CD14-positive monocyte (primary cell): ENCODE measurements at regions not wholly inside any gene's neighbourhood (a gene's known extent, or its start where the extent isn't known, plus 50 kb on each side); places are given as distances from the start of the nearest gene placed in this dataset.

Source experiments
- DNase-seq, 3 donors: peaks; one replicate each; pipeline ENCODE4 v3.0.0-alpha.2; 2011 to 2022
- H2AFZ ChIP-seq: 2 replicates; pipeline ENCODE4 v1.6.0; 2012; ENCODE audit warnings: mild to moderate bottlenecking, low read depth, low read length, inconsistent platforms; ENCODE audit not compliant: insufficient read depth, poor library complexity, severe bottlenecking
- H3K27ac ChIP-seq, 2 donors: 1 replicate in 1 of 2; 2 replicates in 1 of 2; pipeline ENCODE4 v1.5.1; 2012 to 2013; ENCODE audit warnings: low read length in 2 of 2, control low read depth in 1 of 2, inconsistent platforms in 1 of 2, low read depth in 1 of 2, mild to moderate bottlenecking in 1 of 2
- H3K27me3 ChIP-seq, 2 donors: one replicate each; pipeline versions ENCODE4 v1.6.0 to v1.6.1; 2011 to 2013; ENCODE audit warnings: low read length in 2 of 2; ENCODE audit not compliant: control insufficient read depth in 2 of 2, insufficient read depth in 2 of 2
- H3K36me3 ChIP-seq, 2 donors: replicated peaks in 1 of 2; 1 replicate in 1 of 2; 2 replicates in 1 of 2; pipeline versions ENCODE4 v1.5.1 to v1.6.1; 2012 to 2013; ENCODE audit warnings: low read length in 2 of 2, control low read depth in 1 of 2, inconsistent platforms in 1 of 2, mild to moderate bottlenecking in 1 of 2; ENCODE audit not compliant: insufficient read depth in 2 of 2, control insufficient read depth in 1 of 2
- H3K4me1 ChIP-seq, 2 donors: 1 replicate in 1 of 2; 2 replicates in 1 of 2; pipeline versions ENCODE4 v1.5.1 to v1.6.1; 2012 to 2013; ENCODE audit warnings: low read length in 2 of 2, control low read depth in 1 of 2, inconsistent platforms in 1 of 2, mild to moderate bottlenecking in 1 of 2, moderate library complexity in 1 of 2; ENCODE audit not compliant: insufficient read depth in 2 of 2, control insufficient read depth in 1 of 2
- H3K4me2 ChIP-seq: replicated peaks from 2 replicates; pipeline ENCODE3; 2012; ENCODE audit warnings: low read length, moderate library complexity, mild to moderate bottlenecking; ENCODE audit not compliant: poor library complexity, severe bottlenecking; ENCODE audit errors: extremely low read depth
- H3K4me3 ChIP-seq, 3 experiments: fragments of 200-600 bp in 1 of 3; sonication (generic) in 1 of 3; replicated peaks in 1 of 3; 1 replicate in 2 of 3; 2 replicates in 1 of 3; pipeline ENCODE4 v1.5.1; 2011 to 2013; ENCODE audit warnings: low read length in 3 of 3, mild to moderate bottlenecking in 3 of 3, control low read depth in 2 of 3, low read depth in 2 of 3, inconsistent platforms in 1 of 3, moderate library complexity in 1 of 3
- H3K79me2 ChIP-seq: 2 replicates; pipeline ENCODE4 v1.6.0; 2012; ENCODE audit warnings: mild to moderate bottlenecking, control low read depth, inconsistent platforms, low read length, moderate library complexity; ENCODE audit not compliant: insufficient read depth
- H3K9ac ChIP-seq: 2 replicates; pipeline ENCODE4 v1.6.0; 2017; ENCODE audit warnings: low read length, mild to moderate bottlenecking; ENCODE audit not compliant: insufficient read depth, poor library complexity, severe bottlenecking
- H3K9me3 ChIP-seq, 2 donors: replicated peaks in 1 of 2; 1 replicate in 1 of 2; 2 replicates in 1 of 2; pipeline versions ENCODE4 v1.5.1 to v1.6.1; 2012 to 2013; ENCODE audit warnings: low read length in 2 of 2, control low read depth in 1 of 2; ENCODE audit not compliant: control insufficient read depth in 1 of 2, insufficient read depth in 1 of 2
- H4K20me1 ChIP-seq: 2 replicates; pipeline ENCODE4 v1.6.0; 2012; ENCODE audit warnings: mild to moderate bottlenecking, low read length, control low read depth, moderate library complexity; ENCODE audit not compliant: insufficient read depth
- H3K27ac Mint-ChIP-seq, 7 donors: one replicate each; pipeline ENCODE4 v1.8.0; 2020; ENCODE audit warnings: mild to moderate bottlenecking in 7 of 7, mixed read lengths in 7 of 7, moderate library complexity in 6 of 7, inconsistent platforms in 2 of 7
- H3K27me3 Mint-ChIP-seq, 3 donors: one replicate each; pipeline ENCODE4 v1.8.0; 2021 to 2022; ENCODE audit warnings: low read depth in 3 of 3, mild to moderate bottlenecking in 3 of 3, mixed read lengths in 3 of 3, moderate library complexity in 3 of 3, inconsistent platforms in 1 of 3
- H3K36me3 Mint-ChIP-seq, 2 donors: one replicate each; pipeline ENCODE4 v1.8.0; 2020; ENCODE audit warnings: mixed read lengths in 2 of 2, inconsistent platforms in 1 of 2, mild to moderate bottlenecking in 1 of 2
- H3K4me1 Mint-ChIP-seq: one replicate; pipeline ENCODE4 v1.8.0; 2020; ENCODE audit warnings: mild to moderate bottlenecking, mixed read lengths
- H3K4me3 Mint-ChIP-seq, 2 donors: one replicate each; pipeline ENCODE4 v1.8.0; 2020; ENCODE audit warnings: mild to moderate bottlenecking in 2 of 2, mixed read lengths in 2 of 2, moderate library complexity in 1 of 2
- H3K9me3 Mint-ChIP-seq, 7 donors: one replicate each; pipeline ENCODE4 v1.8.0; 2020 to 2022; ENCODE audit warnings: mixed read lengths in 7 of 7, mild to moderate bottlenecking in 6 of 7, moderate library complexity in 6 of 7, inconsistent platforms in 2 of 7
- CTCF ChIP-seq: fragments of 200-600 bp; IDR thresholded peaks from one replicate; pipeline ENCODE4 v1.8.0; 2022; ENCODE audit warnings: antibody characterized with exemption, mild to moderate bottlenecking
- WGBS: methylation state at CpG from one replicate; pipeline ENCODE4 v1.1.5; 2013; ENCODE audit warnings: missing lambda C conversion rate; ENCODE audit not compliant: insufficient coverage; 5-methylcytosine and 5-hydroxymethylcytosine counted together
- intact Hi-C, 2 donors: fragments of 100-400 bp; cut with micrococcal nuclease; formaldehyde crosslinking; loops; one replicate each; pipeline versions ENCODE4 v1.15.0 to v1.15.1; 2023

- no peaks in the 10 kb centered on the region for H3K36me3 ChIP-seq
- no peaks in the 10 kb centered on the region for H3K4me1 ChIP-seq
- H3K4me3 Mint-ChIP-seq: no peak overlapping the region
- no peak overlapping the region for H3K27ac ChIP-seq
- intact Hi-C loops: no loop called here
- no peaks in the 10 kb centered on the region for H3K4me1 Mint-ChIP-seq
- TF ChIP-seq CTCF: no peak
- H3K4me2 ChIP-seq: no peak overlapping the region
- H3K27ac Mint-ChIP-seq: no peak overlapping the region
- peaks cover 0 to 3% of the 10 kb centered on the region in 2 donors for H3K27me3 ChIP-seq
- no peaks in the 10 kb centered on the region for H3K9me3 ChIP-seq
- no peak overlapping the region for H3K4me3 ChIP-seq
- peaks cover 2 to 10% (median 4%) of the 10 kb centered on the region in 3 donors for H3K27me3 Mint-ChIP-seq
- H2AFZ ChIP-seq: no peak overlapping the region
- no peaks in the 10 kb centered on the region for H3K79me2 ChIP-seq
- WGBS: no CpG with 5 or more reads among the region's 2 CpGs
- no peak overlapping the region for H3K9ac ChIP-seq
- H3K36me3 Mint-ChIP-seq: no peaks in the 10 kb centered on the region
- H4K20me1 ChIP-seq: no peaks in the 10 kb centered on the region
- peaks cover 0 to 6% (median 2%) of the 10 kb centered on the region in 7 donors for H3K9me3 Mint-ChIP-seq
- DNase-seq: no peak
Measured at GRCh38 chr7:25815711-25816110, 336.3 kb upstream of the NFE2L3 start.

- TF ChIP-seq CTCF: no peak
- Histone ChIP-seq H3K27me3 (peaks cover 0 to 2% of the 10 kb centered on the region in 2 donors), H3K4me1 (no peaks in the 10 kb centered on the region), H3K36me3 (no peaks in the 10 kb centered on the region), H3K9ac (no peak overlapping the region), H2AFZ (no peak overlapping the region), H3K4me3 (no peak overlapping the region), H4K20me1 (no peaks in the 10 kb centered on the region), H3K27ac (no peak overlapping the region), H3K79me2 (no peaks in the 10 kb centered on the region), H3K9me3 (no peaks in the 10 kb centered on the region), H3K4me2 (no peak overlapping the region)
- WGBS: no CpG with 5 or more reads among the region's 5 CpGs
- Mint-ChIP-seq H3K9me3 (peaks cover 0 to 6% (median 1%) of the 10 kb centered on the region in 7 donors), H3K4me3 (no peak overlapping the region), H3K4me1 (no peaks in the 10 kb centered on the region), H3K27ac (no peak overlapping the region), H3K27me3 (peaks cover 2 to 7% (median 3%) of the 10 kb centered on the region in 3 donors), H3K36me3 (no peaks in the 10 kb centered on the region)
- DNase-seq: no peak
- intact Hi-C loops: no loop called here
Measured at GRCh38 chr7:25820432-25821040, 331.5 kb upstream of the NFE2L3 start.
